ENCODE measurements at regions not wholly inside any gene's neighbourhood (a gene's known extent, or its start where the extent isn't known, plus 50 kb on each side); places are given as distances from the start of the nearest gene placed in this dataset.
"Not testable (repeated sequence)": the region's sequence is repeated elsewhere in the genome, so short reads cannot be mapped to it uniquely, and the experiment has no call there.

GRCh38 chr10:9579110-9579705, 1438.5 kb upstream of the CELF2 start:
- TF ChIP-seq EZH2phosphoT487 (conservative IDR thresholded peaks at IDR 0.05; ENCODE audit: low read length) (no peak), CTCF (IDR thresholded peaks at IDR 0.05; ENCODE audit: insufficient read depth, low read length, poor library complexity, severe bottlenecking) (no peak)
- Histone ChIP-seq H3K36me3 (ENCODE audit: low read length) (no peaks in the 10 kb centered on the region), H3K9ac (ENCODE audit: low read length) (no peak overlapping the region)

GRCh38 chr10:9582803-9583202, 1434.9 kb upstream of the CELF2 start:
- not testable (repeated sequence) for H3F3A ChIP-seq (ENCODE audit: insufficient read depth); H3K36me3 ChIP-seq (ENCODE audit: low read length); H3K9me2 ChIP-seq (replicated peaks; ENCODE audit: insufficient read depth, low read length); H3K27me3 ChIP-seq (ENCODE audit: low read length); H3K9ac ChIP-seq (ENCODE audit: low read length); H4K20me1 ChIP-seq (ENCODE audit: low read depth, low read length); H3K27ac ChIP-seq (ENCODE audit: low read depth, low read length); H3K79me2 ChIP-seq (ENCODE audit: insufficient read depth, low read length); H3K9me3 ChIP-seq (ENCODE audit: insufficient read depth, low read length); H3K4me2 ChIP-seq (ENCODE audit: low read depth, low read length, poor library complexity, severe bottlenecking); H3K4me3 ChIP-seq (ENCODE audit: insufficient read depth, low read length, poor library complexity, severe bottlenecking); H2AFZ ChIP-seq (ENCODE audit: low read depth, low read length, severe bottlenecking)

More at GRCh38 chr10:9579110-9579705, 1438.5 kb upstream of the CELF2 start:
- H3K27me3 ChIP-seq (ENCODE audit: low read length) = no peaks in the 10 kb centered on the region
- H3K9me2 ChIP-seq (replicated peaks; ENCODE audit: insufficient read depth, low read length) = 0 out of 2 replicates have a peak, but pooled peaks cover 3% of the 10 kb centered on the region
- H3K4me3 ChIP-seq (ENCODE audit: insufficient read depth, low read length, poor library complexity, severe bottlenecking) = no peak overlapping the region
- no peak overlapping the region for H2AFZ ChIP-seq (ENCODE audit: low read depth, low read length, severe bottlenecking)
- H4K20me1 ChIP-seq (ENCODE audit: low read depth, low read length) = no peaks in the 10 kb centered on the region
- no peak overlapping the region for H3K4me2 ChIP-seq (ENCODE audit: low read depth, low read length, poor library complexity, severe bottlenecking)
- H3F3A ChIP-seq (ENCODE audit: insufficient read depth) = no peaks in the 10 kb centered on the region
- no peaks in the 10 kb centered on the region for H3K9me3 ChIP-seq (ENCODE audit: insufficient read depth, low read length)
- no peaks in the 10 kb centered on the region for H3K79me2 ChIP-seq (ENCODE audit: insufficient read depth, low read length)
- H3K27ac ChIP-seq (ENCODE audit: low read depth, low read length) = no peak overlapping the region

GRCh38 chr10:9596368-9596920, 1421.2 kb upstream of the CELF2 start:
- no peaks in the 10 kb centered on the region for H3K79me2 ChIP-seq (ENCODE audit: insufficient read depth, low read length)
- H3K36me3 ChIP-seq (ENCODE audit: low read length) = no peaks in the 10 kb centered on the region
- H3F3A ChIP-seq (ENCODE audit: insufficient read depth) = no peaks in the 10 kb centered on the region
- no peak overlapping the region for H3K9ac ChIP-seq (ENCODE audit: low read length)
- H3K9me3 ChIP-seq (ENCODE audit: insufficient read depth, low read length) = no peaks in the 10 kb centered on the region
- no peaks in the 10 kb centered on the region for H4K20me1 ChIP-seq (ENCODE audit: low read depth, low read length)
- H3K4me3 ChIP-seq (ENCODE audit: insufficient read depth, low read length, poor library complexity, severe bottlenecking) = no peak overlapping the region
- TF ChIP-seq CTCF (IDR thresholded peaks at IDR 0.05; ENCODE audit: insufficient read depth, low read length, poor library complexity, severe bottlenecking) (no peak), EZH2phosphoT487 (conservative IDR thresholded peaks at IDR 0.05; ENCODE audit: low read length) (no peak)
- H3K9me2 ChIP-seq (replicated peaks; ENCODE audit: insufficient read depth, low read length) = no peaks in the 10 kb centered on the region
- no peak overlapping the region for H3K27ac ChIP-seq (ENCODE audit: low read depth, low read length)
- no peaks in the 10 kb centered on the region for H3K27me3 ChIP-seq (ENCODE audit: low read length)
- H2AFZ ChIP-seq (ENCODE audit: low read depth, low read length, severe bottlenecking) = no peak overlapping the region
- no peak overlapping the region for H3K4me2 ChIP-seq (ENCODE audit: low read depth, low read length, poor library complexity, severe bottlenecking)

- no peaks in the 10 kb centered on the region for H3K36me3 ChIP-seq (ENCODE audit: low read length)
- no peak overlapping the region for H3K9ac ChIP-seq (ENCODE audit: low read length)
- H3K27ac ChIP-seq (ENCODE audit: low read depth, low read length) = no peak overlapping the region
- no peaks in the 10 kb centered on the region for H3K79me2 ChIP-seq (ENCODE audit: insufficient read depth, low read length)
- no peaks in the 10 kb centered on the region for H3K9me2 ChIP-seq (replicated peaks; ENCODE audit: insufficient read depth, low read length)
- H3K27me3 ChIP-seq (ENCODE audit: low read length) = no peaks in the 10 kb centered on the region
- no peak overlapping the region for H2AFZ ChIP-seq (ENCODE audit: low read depth, low read length, severe bottlenecking)
- no peaks in the 10 kb centered on the region for H4K20me1 ChIP-seq (ENCODE audit: low read depth, low read length)
- H3K4me3 ChIP-seq (ENCODE audit: insufficient read depth, low read length, poor library complexity, severe bottlenecking) = no peak overlapping the region
- H3K9me3 ChIP-seq (ENCODE audit: insufficient read depth, low read length) = no peaks in the 10 kb centered on the region
- H3F3A ChIP-seq (ENCODE audit: insufficient read depth) = no peaks in the 10 kb centered on the region
- H3K4me2 ChIP-seq (ENCODE audit: low read depth, low read length, poor library complexity, severe bottlenecking) = no peak overlapping the region
- no peak for TF ChIP-seq EZH2phosphoT487 (conservative IDR thresholded peaks at IDR 0.05; ENCODE audit: low read length)
- TF ChIP-seq CTCF (IDR thresholded peaks at IDR 0.05; ENCODE audit: insufficient read depth, low read length, poor library complexity, severe bottlenecking) = no peak
These were observed 1414.7 kb upstream of the CELF2 start for GRCh38 chr10:9602998-9603397.
